ENCODE measurements at regions not wholly inside any gene's neighbourhood (a gene's known extent, or its start where the extent isn't known, plus 50 kb on each side); places are given as distances from the start of the nearest gene placed in this dataset.

DNA sequence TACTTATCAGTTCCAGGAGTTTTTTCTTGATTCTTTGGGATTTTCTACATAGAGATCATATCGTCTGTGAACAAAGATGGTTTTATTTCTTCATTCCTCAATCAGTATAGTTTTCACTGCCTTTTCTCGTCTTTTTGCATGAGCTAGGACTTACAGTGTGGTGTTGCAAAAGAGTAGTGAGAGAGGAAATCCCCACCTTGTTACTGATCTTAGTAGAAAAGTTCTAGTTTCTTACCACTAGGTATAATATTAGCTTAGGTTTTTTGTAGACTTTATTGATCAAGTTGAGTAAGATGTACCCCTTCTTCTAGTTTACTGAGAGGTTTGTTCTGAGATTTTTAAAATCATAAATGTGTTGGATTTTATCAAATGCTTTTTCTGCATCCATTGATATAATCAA is 123.3 kb downstream of the TMEM26 start:
- intact Hi-C loops (cut with micrococcal nuclease): no loop called here
- peaks cover 25% of the 10 kb centered on the region for H3K9me3 Mint-ChIP-seq
- H3K4me1 Mint-ChIP-seq (ENCODE audit: low read depth): no peaks in the 10 kb centered on the region
- no peak overlapping the region for H3K4me3 Mint-ChIP-seq
- no peak overlapping the region for H3K27ac Mint-ChIP-seq
- H3K27me3 Mint-ChIP-seq: no peaks in the 10 kb centered on the region
- no peaks in the 10 kb centered on the region for H3K36me3 Mint-ChIP-seq (ENCODE audit: low read depth)

DNA sequence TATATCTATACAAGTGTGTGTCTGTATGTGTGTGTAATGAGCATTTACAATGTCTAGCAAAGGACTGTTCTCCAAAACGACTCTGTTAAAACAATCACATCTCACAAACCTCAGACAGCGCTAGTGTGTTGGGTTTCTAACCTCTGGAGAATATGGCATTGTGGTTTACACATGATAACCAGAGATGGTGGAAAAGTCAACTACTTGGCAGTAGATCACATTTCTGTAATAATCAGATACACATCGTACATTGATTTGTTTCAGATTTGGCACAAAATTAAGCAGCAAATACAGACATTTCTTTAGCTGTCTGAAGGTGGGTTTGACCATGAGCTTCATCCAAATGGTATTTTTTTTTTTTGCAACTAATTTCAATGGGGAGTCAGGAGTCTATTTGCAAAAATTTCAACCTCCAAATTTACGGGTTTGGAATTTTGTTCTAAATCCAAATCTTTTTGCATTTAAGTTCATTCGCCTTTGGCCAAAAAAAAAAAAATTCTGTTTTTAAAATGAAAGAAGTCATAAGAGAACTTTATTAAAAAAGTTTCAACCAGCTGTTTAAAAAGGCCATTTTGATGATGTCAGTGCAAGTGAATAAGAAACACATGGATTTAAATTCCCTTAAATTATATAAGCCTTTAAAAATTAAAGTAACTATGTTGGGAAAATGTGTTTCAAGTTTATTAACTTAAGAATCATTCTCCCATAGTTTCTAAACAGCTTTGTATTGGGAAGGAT is 127.8 kb downstream of the TMEM26 start:
- H3K9me3 Mint-ChIP-seq: peaks cover 21% of the 10 kb centered on the region
- H3K27ac Mint-ChIP-seq: no peak overlapping the region
- H3K27me3 Mint-ChIP-seq: no peaks in the 10 kb centered on the region
- intact Hi-C loops (cut with micrococcal nuclease): no loop called here
- H3K36me3 Mint-ChIP-seq (ENCODE audit: low read depth): no peaks in the 10 kb centered on the region
- H3K4me3 Mint-ChIP-seq: no peak overlapping the region
- no peaks in the 10 kb centered on the region for H3K4me1 Mint-ChIP-seq (ENCODE audit: low read depth)

DNA sequence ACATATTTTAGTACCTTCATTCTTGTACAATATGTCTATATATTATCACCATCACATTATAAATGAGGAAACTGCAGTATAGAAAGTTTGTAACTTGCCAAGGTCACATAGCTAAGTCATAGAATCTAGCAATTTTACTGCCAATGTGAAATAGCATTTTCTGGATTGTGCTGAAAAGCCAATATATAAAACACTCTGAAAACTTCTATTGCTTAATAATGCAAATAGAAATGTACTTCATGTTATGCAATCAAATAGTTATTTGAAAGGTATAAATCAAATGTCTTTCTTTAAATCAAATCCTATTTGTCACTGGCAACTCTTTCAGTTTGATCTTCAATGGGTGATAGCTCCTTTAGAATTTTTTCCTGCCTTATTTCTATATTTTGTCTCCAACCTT is 129.5 kb downstream of the TMEM26 start:
- no peaks in the 10 kb centered on the region for H3K4me1 Mint-ChIP-seq (ENCODE audit: low read depth)
- peaks cover 7% of the 10 kb centered on the region for H3K9me3 Mint-ChIP-seq
- H3K27ac Mint-ChIP-seq: no peak overlapping the region
- intact Hi-C loops (cut with micrococcal nuclease): no loop called here
- H3K36me3 Mint-ChIP-seq (ENCODE audit: low read depth): no peaks in the 10 kb centered on the region
- no peaks in the 10 kb centered on the region for H3K27me3 Mint-ChIP-seq
- H3K4me3 Mint-ChIP-seq: no peak overlapping the region

DNA sequence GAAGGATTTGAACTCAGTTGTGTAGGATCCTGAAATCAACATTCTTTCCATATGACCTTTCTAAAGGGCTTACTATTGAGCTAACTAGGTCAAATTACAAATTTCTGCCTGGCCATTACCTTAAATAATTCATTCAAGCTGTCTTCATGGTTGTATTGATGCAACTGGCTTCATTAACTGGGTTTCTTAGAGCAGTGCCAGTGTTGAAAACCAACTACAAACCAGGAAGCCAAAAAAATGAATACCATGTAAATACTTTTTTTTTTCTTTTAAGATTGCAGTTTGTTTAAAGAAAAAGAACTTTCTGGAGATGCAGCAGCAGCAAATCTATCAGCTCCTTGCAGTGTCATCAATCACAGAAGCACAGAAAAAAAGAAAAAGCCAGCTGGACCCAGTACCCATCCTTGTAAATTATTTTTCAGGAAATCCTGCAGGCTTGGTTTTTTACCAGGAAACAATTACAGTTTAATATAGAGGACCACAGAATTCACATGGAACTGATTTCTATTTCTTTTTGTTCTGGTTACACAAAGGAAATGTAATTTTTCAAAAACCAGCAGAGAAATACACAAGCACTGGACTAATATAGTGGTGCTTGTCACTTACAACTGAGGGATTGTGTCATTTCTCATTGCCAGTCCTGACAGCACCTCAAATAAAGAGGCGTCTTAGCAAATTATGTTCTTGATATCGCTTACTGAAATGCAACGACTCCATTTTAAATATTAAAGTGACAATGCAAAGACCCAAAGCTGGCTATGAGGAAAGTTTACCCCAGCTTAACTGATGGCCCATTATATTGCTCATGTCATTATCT is 131.9 kb downstream of the TMEM26 start:
- H3K4me1 Mint-ChIP-seq (ENCODE audit: low read depth): no peaks in the 10 kb centered on the region
- H3K27ac Mint-ChIP-seq: no peak overlapping the region

GRCh38 chr10:61320257-61320587 is 133.0 kb downstream of the TMEM26 start:
- Mint-ChIP-seq H3K27me3 (no peaks in the 10 kb centered on the region), H3K36me3 (ENCODE audit: low read depth) (no peaks in the 10 kb centered on the region), H3K4me3 (no peak overlapping the region), H3K27ac (no peak overlapping the region), H3K9me3 (no peaks in the 10 kb centered on the region), H3K4me1 (ENCODE audit: low read depth) (no peaks in the 10 kb centered on the region)
- intact Hi-C loops (cut with micrococcal nuclease): no loop called here

More for the DNA sequence above, 131.9 kb downstream of the TMEM26 start:
- H3K27me3 Mint-ChIP-seq: no peaks in the 10 kb centered on the region
- H3K9me3 Mint-ChIP-seq: no peaks in the 10 kb centered on the region
- no peak overlapping the region for H3K4me3 Mint-ChIP-seq
- intact Hi-C loops (cut with micrococcal nuclease): no loop called here
- no peaks in the 10 kb centered on the region for H3K36me3 Mint-ChIP-seq (ENCODE audit: low read depth)

DNA sequence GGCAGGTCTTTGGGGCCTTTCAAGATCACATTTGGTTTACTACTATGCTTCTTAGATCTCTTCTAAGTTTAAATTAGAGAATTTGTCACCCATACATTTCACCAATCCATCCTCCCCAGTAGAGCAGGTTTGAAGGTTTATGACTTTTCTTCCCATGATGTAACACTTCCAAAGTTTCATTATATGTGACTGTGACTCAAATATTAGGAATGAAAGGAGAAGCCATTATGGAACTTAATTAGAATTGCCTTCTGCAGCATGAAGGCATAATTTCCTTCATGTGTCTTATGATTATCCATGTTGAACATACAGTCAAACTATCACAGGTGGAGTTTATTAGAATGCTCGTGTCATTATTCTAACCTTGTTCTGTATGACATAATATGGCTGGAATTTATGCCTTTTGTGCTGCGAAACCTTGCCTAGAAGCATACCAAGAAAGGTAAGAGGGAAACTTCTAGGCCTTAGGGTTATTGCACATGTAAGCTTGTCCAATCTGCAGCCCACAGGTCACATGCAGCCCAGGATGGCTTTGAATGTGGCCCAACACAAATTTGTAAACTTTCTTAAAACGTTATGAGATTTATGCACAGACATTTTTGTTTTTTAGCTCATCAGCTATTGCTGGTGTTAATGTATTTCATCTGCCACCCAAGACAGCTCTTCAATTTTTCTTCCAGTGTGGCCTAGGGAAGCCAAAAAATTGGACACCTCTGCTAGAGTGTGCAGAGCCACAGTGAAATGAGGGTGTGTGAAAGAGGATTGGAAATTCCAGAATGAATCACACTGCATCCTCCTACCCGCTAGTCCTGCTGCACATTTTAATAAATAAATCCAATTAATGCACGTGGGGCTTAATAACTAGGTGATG is 133.6 kb downstream of the TMEM26 start:
- Mint-ChIP-seq H3K4me3 (no peak overlapping the region), H3K27ac (no peak overlapping the region), H3K36me3 (ENCODE audit: low read depth) (no peaks in the 10 kb centered on the region), H3K9me3 (no peaks in the 10 kb centered on the region), H3K4me1 (ENCODE audit: low read depth) (no peaks in the 10 kb centered on the region), H3K27me3 (no peaks in the 10 kb centered on the region)
- intact Hi-C loops (cut with micrococcal nuclease): no loop called here

DNA sequence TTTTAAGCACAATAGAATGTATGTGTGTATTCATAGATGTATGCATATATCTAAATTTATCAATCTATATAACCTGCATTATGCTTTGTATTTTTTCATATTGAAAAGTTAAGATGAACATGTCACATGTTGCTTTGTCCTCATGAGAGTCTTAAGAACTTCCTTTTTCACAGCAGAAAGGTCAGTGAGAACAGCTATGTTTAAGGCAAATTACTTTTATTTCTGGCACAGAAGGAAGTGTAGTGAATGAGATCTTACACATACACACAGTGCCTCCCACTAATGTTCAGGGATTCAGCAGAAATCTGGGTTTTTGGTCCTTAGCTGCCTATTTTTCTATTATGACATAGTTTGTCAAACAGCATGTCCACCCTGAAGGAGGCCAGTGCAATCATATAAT is 134.8 kb downstream of the TMEM26 start:
- no peak overlapping the region for H3K27ac Mint-ChIP-seq
- no peaks in the 10 kb centered on the region for H3K27me3 Mint-ChIP-seq
- intact Hi-C loops (cut with micrococcal nuclease): no loop called here
- no peaks in the 10 kb centered on the region for H3K9me3 Mint-ChIP-seq
- no peak overlapping the region for H3K4me3 Mint-ChIP-seq
- peaks cover 6% of the 10 kb centered on the region for H3K4me1 Mint-ChIP-seq (ENCODE audit: low read depth)
- H3K36me3 Mint-ChIP-seq (ENCODE audit: low read depth): no peaks in the 10 kb centered on the region

- intact Hi-C loops (cut with micrococcal nuclease): no loop called here
- H3K4me3 Mint-ChIP-seq: no peak overlapping the region
- no peaks in the 10 kb centered on the region for H3K36me3 Mint-ChIP-seq (ENCODE audit: low read depth)
- H3K27ac Mint-ChIP-seq: no peak overlapping the region
- no peaks in the 10 kb centered on the region for H3K9me3 Mint-ChIP-seq
- H3K4me1 Mint-ChIP-seq (ENCODE audit: low read depth): peaks cover 8% of the 10 kb centered on the region
- H3K27me3 Mint-ChIP-seq: no peaks in the 10 kb centered on the region
These were observed 135.5 kb downstream of the TMEM26 start for GRCh38 chr10:61317706-61318105.

GRCh38 chr10:61316676-61317265 is 136.4 kb downstream of the TMEM26 start:
- Mint-ChIP-seq H3K27me3 (no peaks in the 10 kb centered on the region), H3K27ac (no peak overlapping the region), H3K4me3 (no peak overlapping the region), H3K9me3 (no peaks in the 10 kb centered on the region), H3K4me1 (ENCODE audit: low read depth) (peaks cover 8% of the 10 kb centered on the region), H3K36me3 (ENCODE audit: low read depth) (no peaks in the 10 kb centered on the region)
- intact Hi-C loops (cut with micrococcal nuclease): no loop called here

GRCh38 chr10:61314273-61314672 is 138.9 kb downstream of the TMEM26 start:
- no peaks in the 10 kb centered on the region for H3K9me3 Mint-ChIP-seq
- intact Hi-C loops (cut with micrococcal nuclease): no loop called here
- no peak overlapping the region for H3K4me3 Mint-ChIP-seq
- H3K4me1 Mint-ChIP-seq (ENCODE audit: low read depth): peaks cover 8% of the 10 kb centered on the region
- no peaks in the 10 kb centered on the region for H3K27me3 Mint-ChIP-seq
- H3K36me3 Mint-ChIP-seq (ENCODE audit: low read depth): no peaks in the 10 kb centered on the region
- no peak overlapping the region for H3K27ac Mint-ChIP-seq

DNA sequence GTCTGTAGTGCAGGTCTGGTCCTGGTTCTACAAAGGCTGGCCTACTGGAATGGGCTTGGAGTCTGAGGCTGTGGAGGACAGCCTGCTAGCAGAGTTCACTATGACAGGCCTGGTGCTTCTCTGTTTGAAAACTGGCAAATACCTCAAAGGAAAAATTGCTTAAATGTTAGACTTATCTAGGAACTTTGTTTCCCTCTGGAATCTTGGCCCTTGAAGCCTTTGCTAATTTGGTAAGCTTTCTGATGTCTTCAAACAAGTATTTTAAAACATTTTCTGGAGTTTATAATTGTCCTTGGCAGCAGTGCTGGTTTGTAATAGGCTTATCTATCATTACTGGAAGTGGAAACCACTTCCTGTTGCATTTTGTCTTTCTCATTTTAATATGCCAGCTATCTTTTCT is 139.7 kb downstream of the TMEM26 start:
- Mint-ChIP-seq H3K9me3 (no peaks in the 10 kb centered on the region), H3K4me1 (ENCODE audit: low read depth) (peaks cover 8% of the 10 kb centered on the region), H3K36me3 (ENCODE audit: low read depth) (no peaks in the 10 kb centered on the region), H3K27ac (no peak overlapping the region), H3K27me3 (no peaks in the 10 kb centered on the region), H3K4me3 (no peak overlapping the region)
- intact Hi-C loops (cut with micrococcal nuclease): no loop called here

- Mint-ChIP-seq H3K4me1 (ENCODE audit: low read depth) (no peaks in the 10 kb centered on the region), H3K27me3 (peaks cover 1% of the 10 kb centered on the region), H3K4me3 (no peak overlapping the region), H3K27ac (no peak overlapping the region), H3K36me3 (ENCODE audit: low read depth) (no peaks in the 10 kb centered on the region), H3K9me3 (no peaks in the 10 kb centered on the region)
- intact Hi-C loops (cut with micrococcal nuclease): no loop called here
These were observed 148.4 kb downstream of the TMEM26 start for GRCh38 chr10:61304746-61305145.

GRCh38 chr10:61302124-61302523 is 151.1 kb downstream of the TMEM26 start:
- intact Hi-C loops (cut with micrococcal nuclease): no loop called here
- H3K27me3 Mint-ChIP-seq: peaks cover 1% of the 10 kb centered on the region
- peaks cover 6% of the 10 kb centered on the region for H3K36me3 Mint-ChIP-seq (ENCODE audit: low read depth)

DNA sequence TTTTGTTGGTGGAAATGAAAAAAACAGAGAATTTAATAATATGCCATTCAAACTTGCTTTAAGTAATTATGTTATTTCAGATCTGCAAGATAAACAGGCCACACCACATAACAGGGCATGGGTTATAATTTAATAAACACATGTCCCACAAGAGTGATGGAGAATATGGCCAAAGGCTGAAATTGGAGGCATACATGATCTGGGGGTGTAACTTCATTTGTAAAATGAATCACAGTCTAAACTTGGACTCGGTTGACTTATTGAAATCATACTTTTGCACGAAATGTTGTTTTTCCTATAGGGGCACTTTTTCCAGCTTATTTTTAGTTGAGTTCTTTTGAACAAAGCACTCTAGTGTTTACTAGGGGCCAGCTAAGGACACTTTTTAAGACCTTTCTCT is 151.6 kb downstream of the TMEM26 start:
- intact Hi-C loops (cut with micrococcal nuclease): no loop called here
- Mint-ChIP-seq H3K27ac (no peak overlapping the region), H3K27me3 (peaks cover 1% of the 10 kb centered on the region), H3K9me3 (peaks cover 22% of the 10 kb centered on the region), H3K4me3 (no peak overlapping the region), H3K4me1 (ENCODE audit: low read depth) (no peaks in the 10 kb centered on the region), H3K36me3 (ENCODE audit: low read depth) (peaks cover 6% of the 10 kb centered on the region)

More at GRCh38 chr10:61302124-61302523, 151.1 kb downstream of the TMEM26 start:
- Mint-ChIP-seq H3K4me1 (ENCODE audit: low read depth) (no peaks in the 10 kb centered on the region), H3K9me3 (peaks cover 22% of the 10 kb centered on the region), H3K4me3 (no peak overlapping the region), H3K27ac (no peak overlapping the region)

Measured in dendritic cell treated with granulocyte-macrophage colony-stimulating factor and Interleukin-4, amounts not matched to agents 40 ng/mL and 50 ng/mL, for 4 days (primary cell).